COR-L47 (cell line): ENCODE measurements at regions not wholly inside any gene's neighbourhood (a gene's known extent, or its start where the extent isn't known, plus 50 kb on each side); places are given as distances from the start of the nearest gene placed in this dataset.

Experiments
- DNase-seq: peaks from one replicate; lab custom pipeline; 2025; lab: John Stamatoyannopoulos, UW

DNA sequence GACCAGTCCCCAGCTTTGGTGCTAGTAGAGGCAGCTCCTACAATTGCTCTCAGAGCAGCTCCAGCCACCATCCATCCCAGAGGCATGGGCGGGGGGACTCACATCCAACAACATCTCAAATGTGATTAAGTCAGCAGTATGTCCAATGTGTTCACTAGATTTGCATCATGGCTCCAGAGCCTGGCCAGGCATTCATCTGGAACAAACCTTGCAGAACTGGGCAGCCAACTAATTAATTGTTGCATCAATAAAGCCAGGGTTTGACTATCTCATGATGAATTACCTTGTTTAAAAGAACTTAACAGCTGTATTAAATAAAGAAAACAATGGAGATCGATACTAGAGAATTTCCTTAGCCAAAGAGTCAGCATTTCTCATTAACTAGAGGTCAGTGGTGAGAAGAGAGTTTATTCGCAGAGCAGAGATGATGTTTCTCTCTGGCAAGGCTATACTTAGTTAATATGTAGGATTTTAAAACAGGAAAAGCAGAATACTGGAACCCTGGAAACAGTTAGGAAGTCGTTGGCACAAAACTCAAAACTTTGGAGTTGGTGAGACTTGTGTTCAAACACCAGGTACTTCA is 494.4 kb downstream of the GRIN2A start:
- no peak for DNase-seq

- no peak for DNase-seq
Observed at GRCh38 chr16:9689597-9689996, 492.6 kb downstream of the GRIN2A start.

- no peak for DNase-seq
Observed at GRCh38 chr16:9695152-9695551, 487.1 kb downstream of the GRIN2A start.
